ENCODE measurements at regions not wholly inside any gene's neighbourhood (a gene's known extent, or its start where the extent isn't known, plus 50 kb on each side); places are given as distances from the start of the nearest gene placed in this dataset.

DNA sequence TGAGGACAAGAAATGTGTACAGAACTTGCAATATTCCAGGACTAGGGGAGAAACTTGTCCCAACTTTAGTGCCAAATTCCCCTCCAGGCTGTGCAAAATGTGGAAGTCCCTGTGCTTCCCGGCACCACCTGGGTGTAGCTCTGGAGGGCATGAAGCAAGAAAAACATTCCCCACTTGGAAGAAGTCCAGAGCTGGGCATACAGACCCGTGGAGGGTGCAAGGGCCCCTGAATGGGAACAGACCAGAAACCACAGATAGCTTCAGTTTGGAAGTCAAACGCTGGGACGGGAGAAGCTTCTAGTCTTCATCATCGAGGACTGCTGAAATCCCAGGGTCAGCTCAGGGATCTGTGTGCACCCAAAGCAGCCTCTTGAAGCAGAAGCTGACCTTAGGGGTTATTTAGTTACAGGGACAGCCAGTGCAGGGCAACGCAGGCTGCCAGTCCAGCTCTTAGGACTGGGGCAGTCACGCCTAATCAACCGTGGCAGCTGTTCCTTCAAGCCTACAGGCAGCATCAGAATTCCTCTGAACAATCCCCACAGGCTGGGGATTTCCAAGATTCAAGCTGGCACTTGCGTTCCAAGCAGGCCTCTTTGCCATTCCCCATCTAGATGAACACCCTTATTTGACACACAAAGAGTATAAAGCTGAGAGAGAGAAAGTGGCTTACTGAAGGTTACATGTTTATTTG, 269.4 kb downstream of the LOXHD1 start:
- TF ChIP-seq CTCF (IDR thresholded peaks at IDR 0.05) = no peak
- TF ChIP-seq ZFX (IDR thresholded peaks at IDR 0.05; ENCODE audit: borderline replicate concordance) = no peak

All from 22Rv1 (cell line).